SKM-1 (cell line): ENCODE measurements at regions not wholly inside any gene's neighbourhood (a gene's known extent, or its start where the extent isn't known, plus 50 kb on each side); places are given as distances from the start of the nearest gene placed in this dataset.
"Not testable (repeated sequence)": the region's sequence is repeated elsewhere in the genome, so short reads cannot be mapped to it uniquely, and the experiment has no call there.

Experiments used
- DNase-seq: peaks from one replicate; lab custom pipeline; 2025; ENCODE audit not compliant: unreplicated experiment; lab: John Stamatoyannopoulos, UW

DNA sequence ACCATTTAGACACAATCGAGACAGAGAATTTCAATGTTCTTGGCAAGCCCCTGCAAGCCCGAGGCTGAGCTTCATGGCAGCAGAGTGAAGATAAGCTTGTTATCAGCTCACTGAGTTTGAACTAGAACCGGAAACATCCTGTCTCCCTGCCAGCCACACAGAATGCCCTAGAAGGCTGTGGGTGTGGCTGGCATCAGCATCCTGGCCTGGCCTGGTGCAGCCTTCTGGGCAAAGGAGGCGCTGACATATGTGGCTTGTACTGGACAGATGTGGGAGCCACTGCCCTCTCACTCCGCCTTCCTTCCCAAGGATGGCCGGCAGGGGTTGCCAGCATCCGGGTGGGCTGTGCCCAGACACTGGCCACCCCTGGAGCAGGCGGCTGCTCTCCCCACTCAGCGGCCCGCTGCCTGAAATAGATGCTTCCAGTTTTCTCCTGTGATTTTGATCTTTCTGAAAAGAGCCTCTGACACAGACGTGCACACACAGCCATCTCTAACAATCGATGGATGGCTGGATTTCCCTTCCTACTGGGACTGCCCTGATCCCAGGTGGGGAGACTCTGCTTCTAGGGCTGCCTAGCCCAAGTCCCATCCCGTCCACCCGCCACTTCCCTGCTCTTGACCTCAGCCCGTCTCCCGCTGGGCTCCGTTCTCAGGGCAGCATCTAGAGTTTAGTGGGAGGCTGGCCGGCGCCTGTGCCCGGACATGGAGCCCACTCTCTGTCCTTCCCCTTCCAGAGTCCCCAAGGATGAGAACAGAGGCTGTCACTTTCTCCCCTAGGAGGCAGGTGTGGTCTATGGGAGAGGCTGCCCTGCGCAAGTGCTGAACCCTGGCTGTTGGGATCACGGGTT is 149.7 kb downstream of the CTTN start:
- no peak for DNase-seq

DNA sequence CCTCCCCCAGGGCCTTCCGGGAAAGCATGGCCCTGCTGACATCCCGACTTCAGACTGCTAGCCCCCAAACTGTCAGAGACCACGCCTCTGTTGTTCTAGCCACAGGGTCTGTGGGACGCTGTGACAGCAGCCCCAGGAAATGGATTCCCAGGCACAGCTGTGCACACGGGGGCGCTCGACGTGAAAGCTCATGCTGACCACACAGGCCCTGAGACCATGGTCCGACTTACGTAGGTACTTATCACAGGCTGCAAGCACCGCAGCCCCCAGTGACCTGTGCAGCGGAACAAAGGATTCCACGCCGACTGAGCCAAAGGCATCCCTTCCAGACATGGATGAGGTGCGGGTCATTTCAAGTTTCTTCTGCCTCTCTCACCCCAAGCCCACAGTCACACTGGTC is 150.6 kb downstream of the CTTN start:
- DNase-seq: no peak

DNA sequence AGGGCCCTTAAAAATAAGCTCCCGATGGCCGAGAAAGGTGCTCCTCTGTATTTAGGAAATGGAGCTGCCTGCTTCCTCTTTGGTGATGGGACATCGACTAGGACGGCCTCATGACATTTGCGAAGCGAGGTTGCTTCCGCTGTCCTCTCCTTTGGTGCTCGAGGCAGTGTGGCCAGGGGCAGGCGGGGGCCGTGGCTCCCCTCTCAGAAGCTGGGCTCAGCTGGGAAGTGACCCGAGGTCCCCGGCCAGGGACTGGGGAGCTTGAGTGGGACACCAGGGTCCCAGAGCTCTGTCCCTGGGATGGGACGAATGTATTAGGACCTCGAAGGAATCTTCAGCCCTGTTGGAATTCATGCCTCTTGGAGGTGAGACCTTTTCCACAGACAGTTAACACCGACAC is 151.1 kb downstream of the CTTN start:
- DNase-seq: no peak

DNA sequence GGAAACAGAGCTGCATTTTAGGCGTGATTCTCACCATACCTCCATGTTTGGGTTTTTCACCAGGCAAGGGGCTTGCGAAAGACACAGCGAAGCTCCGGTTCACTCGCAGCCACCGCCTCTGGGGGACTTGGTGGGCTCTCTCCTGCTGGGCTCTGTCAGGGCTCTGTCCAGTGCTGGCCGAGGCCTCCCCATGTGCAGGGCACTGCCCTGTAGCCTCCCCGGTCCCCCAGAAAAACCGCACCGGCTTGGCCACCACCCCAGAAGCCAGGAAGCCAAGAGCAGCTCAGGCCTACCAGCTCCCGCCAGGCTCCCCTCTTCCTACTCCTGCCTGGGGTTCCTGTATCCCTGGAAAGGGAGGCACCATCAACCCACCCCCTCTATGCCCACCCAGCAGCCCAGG is 151.5 kb downstream of the CTTN start:
- no peak for DNase-seq

DNA sequence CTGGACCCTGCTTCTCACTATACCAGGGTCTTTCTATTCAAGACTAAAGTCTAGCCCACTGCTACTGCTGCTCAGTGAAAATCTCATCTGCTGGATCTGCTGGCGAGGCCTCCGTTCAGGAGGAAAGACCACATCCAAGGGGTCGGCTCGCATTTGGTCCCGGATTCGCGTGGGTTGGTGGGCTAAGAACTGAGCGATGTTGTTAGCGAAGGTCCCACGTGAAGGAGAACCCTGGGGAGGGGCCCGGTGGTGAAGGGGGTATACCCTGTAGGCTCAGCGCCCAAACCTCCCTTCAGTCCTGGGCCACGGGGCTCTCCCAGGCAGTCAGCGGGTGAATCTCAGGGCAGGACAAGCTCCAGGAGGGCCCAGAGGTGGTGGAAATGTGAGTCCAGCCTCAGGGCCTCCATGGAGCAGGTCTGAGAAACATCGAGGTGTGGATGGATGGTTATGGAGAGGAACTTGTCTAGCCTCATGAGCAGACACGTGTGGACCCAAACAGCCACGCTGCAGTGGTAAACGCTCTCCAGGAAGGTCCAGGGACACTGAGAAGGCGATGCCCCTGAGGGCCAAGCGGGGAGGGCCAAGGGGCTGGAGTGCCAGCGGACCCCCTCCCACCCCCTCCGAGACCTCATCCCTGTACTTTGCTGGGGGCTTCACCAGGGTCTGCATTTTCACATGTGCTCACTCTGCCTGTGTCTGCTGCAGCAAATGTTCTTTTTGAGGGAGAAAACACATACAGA is 152.3 kb downstream of the CTTN start:
- no peak for DNase-seq

DNA sequence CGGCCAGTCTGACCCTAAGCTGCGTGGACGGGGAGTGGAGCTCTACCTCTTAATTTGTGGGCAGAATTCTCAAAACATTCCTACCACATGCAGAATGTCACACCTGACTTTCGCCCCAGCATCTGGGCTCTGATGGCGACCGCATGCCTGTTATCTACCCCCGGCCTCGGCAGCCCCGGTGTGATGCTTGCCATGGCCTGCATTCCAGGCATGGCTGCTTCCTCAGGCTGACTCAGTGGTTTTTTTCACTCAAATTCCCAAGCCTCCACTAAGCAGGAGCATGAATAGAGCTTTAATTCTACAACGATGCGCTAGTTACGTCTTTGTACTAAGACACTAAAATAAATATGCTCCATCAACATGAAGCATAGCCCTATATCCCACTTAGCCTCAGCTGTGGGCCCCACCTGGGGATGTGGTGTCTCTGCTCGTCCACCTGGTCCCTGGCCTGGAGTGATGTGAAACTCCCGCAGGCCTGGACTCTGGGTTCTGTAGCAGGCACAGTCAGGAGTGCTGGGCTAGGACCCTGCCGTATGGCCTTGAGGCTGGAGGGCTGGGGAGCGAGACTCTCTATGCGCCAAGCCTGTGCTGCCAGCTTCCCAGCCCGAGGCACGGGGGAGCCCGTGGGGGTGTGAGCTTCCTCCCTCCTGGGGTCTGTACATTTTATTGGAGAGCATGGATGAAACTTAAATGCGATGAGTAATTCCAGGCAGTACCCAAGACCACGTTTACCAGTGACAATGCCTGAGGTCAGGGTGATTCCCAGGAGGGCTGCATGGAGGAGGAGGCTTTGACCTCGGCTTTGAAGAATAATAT is 153.2 kb downstream of the CTTN start:
- DNase-seq: no peak

DNA sequence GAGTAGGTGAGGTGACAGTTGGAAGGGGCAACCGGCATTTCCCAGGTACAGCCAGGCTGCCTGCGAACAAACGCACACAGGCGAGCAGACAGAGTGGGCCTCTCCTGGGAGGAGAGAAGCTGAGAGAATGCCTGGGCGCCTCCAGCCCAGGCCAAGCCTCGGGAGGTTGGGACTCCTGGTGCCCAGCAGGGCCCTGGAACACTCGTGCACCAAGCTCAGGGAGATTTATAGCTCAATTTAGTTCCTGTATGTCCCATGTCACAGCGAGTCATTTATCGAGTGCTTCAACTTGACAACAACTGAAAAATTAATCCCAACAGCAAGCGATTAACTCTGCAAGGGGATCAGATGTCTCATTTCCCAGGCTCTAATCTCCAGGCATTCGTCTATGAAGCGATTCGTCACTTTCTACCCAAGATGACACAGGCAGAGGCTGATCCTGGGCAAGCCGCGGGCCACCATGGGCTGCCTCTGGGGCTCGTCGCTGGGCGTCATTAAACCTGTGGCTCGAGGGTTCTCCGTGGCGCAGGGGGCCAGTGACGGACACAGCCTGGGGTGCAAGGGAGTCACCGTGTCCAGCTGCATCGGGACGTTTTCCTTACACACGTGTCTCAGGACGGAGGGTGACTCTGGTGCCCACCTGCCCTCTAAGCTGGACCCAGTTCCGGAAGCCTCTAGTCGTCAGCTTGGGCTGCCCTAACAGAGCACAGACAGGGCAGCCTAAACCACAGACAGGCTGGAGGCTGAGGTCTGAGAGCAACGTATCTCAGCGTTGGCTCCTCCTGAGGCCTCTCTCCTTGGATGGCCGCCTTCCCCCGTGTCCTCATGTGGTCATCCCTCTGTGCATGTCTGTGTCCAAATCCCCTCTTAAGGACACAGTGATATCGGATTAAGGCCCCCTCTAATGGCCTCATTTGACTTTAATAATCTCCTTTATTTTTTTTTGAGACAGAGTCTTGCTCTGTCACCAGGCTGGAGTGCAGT is 154.1 kb downstream of the CTTN start:
- no peak for DNase-seq

DNA sequence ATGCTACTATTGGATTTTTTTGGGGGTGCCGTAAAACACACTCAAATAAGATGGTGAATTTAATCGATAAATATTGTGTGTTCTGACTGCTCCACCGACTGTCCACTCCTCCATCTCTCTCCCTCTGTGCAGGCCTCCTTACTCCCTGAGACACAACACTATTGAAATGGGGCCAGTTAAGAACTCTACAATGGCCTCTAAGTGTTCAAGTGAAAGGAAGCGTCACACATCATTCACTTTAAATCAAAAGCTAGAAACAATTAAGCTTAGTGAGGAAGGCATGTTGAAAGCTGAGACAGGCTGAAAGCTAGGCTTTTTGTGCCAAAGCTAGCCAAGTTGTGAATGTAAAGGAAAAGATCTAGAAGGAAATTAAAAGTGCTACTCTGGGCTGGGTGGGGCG is 156.7 kb downstream of the CTTN start:
- DNase-seq: no peak

DNA sequence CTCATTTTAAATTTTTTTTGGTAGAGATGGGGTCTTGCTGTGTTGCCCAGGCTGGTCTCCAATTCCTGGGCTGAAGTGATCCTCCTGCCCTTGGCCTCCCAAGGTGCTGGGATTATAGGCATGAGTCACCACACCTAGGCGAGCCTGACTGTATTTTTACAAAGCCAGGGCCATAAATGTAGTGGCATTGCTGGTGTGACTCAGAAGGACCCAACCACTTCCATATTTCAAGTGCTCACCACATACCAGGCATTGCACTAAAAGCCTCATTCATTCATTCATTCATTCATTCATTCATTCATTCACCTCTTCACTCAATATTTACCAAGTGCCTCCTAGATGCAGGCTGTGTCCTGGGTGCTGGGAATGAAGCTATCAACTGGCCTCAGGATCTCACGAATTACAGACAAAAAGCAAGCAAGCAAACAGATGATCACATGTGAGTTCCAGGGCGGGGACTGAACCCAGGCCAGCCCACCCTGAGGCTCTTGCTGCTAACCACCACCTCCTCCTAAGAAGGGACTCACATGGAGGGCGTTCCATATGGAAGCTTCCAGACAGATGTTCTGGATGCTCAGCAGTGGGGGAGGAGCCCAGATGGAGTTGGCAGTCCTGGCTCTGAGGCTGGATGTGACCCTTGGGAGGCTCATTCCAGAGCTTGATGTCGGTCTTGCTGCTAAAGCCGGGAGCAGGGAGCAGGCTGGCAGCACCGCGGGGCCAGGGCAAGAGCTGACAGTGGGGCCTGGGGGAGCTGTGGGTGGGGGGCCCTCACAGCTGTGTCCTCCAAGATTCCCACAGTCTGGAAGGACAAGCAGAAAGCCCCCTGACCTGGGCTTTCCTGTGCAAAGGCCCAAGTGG is 158.8 kb downstream of the CTTN start:
- no peak for DNase-seq

DNA sequence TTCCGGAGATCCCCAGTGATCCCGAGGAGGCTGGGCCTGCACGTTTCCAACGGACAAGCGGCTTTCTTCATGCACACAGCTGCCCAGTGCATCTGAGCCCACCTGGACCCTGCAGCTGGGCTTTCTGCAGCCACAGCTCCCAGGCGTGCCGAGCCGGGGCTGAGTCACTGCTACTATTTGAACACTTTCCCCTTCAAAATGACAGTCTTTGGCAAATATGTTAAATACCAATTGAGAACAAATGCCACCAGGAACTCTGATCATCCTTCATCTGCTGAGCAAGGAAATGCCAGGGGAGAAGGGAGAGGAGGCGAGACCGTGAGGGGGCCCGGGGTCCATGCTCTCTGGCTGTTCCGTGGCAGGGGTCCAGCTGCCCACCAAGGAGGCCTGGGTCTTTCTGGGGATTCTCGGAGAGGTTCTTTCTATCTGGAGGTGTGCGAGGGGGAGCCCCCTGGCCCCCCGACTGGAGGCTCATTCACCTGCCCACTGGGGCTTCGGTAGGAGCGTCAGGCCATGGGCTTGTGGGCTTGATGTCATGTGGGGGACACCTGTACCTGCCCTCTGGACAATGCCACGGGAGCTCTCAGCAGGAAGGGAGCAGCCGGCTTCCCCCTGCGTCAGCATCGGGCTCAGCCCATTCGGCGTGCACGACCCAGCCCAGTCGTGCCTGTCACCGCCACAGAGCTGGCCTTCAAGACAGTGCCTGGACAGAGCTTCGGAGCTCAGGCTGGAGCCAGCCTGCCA is 159.6 kb downstream of the CTTN start:
- DNase-seq: no peak

DNA sequence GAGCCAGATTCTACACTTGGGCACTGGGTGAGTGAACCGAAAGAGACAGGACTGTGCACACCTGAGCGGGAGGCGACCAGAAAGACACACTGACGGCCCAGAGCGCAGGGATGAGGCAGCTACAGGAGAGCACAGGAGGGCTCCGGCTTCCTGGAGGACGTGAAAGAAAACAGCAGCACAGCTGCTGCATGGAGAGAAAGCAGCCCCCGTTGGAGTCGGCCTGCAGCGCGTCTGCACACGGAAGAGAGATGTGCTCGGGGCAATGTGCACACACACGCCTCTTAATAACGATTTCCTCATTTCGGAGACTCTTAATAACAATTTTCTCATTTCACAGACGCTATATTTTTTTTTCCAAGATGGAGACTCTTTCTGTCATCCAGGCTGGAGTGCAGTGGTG is 160.4 kb downstream of the CTTN start:
- no peak for DNase-seq

DNA sequence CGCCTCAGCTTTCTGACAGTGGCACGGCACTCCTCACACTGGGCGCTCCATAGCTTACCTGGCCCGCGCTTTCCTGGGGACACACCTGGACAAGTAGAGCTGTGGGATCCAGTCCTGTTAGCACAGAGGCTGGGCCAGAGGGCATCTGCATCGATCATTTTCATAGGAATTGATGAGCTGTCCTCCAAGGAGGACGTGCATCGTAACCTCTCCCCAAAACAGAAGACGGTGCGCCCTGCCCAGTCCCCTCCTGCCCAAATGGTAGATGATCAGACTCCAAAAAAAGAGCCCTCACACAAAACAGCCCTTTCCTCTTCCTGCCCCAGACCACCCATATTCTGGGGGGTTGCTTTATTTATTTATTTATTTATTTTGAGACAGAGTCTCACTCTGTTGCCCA is 161.2 kb downstream of the CTTN start:
- no peak for DNase-seq

DNA sequence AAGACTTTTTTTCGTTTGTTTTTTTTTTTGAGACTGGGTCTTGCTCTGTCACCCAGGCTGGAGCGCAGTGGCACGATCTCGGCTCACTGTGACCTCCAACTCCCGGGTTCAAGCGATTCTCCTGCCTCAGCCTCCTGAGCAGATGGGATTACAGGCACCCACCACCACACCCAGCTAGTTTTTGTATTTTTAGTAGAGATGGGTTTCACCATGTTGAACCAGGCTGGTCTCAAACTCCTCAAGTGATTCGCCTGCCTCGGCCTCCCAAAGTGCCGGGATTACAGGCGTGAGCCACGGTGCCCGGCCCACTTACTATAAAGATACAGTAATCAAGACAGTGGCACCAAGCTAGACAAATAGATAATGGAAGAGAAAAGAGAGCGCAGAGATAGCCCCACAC is 162.3 kb downstream of the CTTN start:
- DNase-seq: not testable (repeated sequence)

DNA sequence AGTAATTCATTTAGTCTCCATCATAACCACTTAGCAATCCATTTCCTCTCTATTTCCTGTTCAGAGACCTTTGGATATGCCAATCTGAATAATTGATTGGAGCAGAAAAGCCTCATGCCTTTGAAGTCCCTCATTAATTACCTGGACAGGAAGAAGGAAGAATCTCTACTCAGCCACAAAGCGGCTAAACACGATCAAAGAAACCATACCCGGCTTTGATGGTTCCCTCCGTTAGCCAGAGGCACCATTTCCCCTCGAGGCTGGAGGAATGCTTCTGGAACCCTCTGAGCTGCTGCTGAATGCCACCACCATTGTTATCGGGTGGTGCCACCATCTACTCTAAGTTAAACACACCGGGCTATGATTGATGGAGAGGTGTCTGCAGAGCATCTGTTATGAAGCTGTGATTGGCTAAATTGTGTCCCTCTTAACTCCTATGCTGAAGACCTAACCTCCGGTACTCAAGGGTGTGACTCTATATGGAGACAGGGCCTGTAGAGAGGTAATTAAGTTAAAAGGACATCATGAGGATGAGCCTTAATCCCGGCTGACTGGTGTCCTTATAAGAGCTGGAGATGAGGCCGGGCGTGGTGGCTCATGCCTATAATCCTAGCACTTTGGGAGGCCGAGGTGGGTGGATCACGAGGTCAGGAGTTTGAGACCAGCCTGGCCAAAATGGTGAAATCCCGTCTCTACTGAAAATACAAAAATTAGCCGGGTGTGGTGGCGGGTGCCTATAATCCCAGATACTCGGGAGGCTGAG is 168.6 kb downstream of the CTTN start:
- DNase-seq: no peak

DNA sequence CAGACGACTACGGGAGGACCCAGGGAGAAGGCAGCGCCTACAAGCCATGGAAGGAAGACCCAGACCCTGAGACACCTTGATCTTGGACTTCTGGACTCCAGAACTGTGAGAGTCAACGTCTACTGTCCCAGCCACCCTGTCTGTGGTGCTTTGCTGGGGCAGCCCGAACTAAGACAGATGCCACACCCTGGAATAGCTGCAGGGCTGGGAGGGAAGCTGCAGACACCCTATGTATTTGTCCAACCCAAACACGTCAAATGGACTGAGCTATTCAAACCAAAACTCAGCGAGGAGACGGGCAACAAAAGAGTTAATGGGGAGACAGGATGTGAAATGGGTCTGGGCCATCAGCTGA is 169.3 kb downstream of the CTTN start:
- DNase-seq: no peak

DNA sequence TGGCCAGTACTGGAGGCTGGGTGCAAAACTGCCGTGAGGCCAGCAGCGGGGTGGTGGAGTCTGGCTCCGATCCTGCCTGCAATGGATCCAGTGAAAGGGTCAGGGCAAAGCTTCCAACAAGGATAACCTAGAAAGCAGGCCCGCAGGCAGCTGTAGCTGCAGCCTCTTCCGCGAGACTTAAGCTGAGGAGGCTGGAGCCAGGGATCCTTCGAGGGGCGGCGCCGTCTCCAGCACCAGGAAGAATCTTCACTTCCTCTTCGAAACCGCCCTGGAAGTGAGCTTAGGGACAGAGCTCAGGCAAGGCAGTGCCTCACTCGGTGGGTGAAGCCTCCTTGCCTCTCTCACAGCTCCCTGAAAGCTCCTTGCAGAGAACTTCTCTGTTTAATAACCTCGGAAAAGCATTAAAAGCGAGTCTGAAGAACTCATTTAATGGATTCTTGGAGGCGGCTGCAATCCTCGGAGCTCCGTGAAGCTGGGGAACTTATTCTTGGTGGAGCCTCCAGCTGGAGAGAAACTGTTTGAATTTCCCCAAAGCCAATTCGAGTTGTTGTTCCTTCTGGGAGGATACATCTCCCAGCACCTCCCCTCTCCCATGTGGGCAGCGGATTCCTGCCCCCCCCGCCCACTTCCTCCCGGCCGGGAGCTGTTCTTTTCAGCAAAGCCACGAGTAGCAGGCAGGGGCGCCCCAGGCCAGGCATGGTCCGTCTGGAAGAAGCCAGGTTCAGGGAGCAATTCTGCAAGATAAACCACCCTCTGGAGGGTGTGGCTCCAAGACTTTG is 169.9 kb downstream of the CTTN start:
- no peak for DNase-seq

DNA sequence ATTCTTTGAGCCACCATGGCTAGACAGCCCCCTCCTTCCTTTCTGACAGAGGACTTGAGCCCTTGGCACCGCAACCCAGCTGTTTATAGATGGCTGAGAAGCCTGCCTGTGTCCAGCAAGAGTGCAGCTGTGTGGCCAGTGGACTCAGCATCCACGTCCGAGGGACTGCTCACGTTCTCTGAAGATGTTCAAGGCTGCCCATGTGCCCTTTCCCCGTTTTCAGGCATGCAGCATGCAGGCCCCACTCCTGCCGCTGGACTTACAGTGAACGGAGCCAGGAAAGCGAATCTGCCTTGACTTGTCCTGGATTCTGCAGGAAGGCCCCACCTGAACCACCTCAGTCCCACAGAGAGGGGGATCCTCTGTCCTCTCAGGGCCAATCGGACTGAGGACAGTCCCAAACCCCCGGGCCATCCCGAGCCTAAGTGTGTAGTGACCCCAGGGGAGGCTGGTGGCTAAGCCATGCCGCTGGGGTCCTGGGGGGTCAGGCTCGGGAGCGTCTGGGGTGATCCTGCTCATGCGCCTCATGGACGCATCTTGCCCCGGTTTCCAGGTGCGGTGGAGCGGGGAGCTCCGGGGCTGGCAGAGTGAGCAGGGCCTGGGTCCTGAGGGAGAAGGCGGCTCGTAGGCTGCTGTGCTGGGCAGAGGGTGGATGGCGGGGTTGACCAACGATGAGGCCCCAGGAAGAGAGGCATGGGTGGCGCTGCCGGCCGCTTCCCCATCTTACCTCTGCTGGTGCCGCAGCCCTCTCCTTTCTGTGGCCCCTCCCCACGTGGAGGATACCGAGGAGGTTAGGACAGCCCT is 170.7 kb downstream of the CTTN start:
- no peak for DNase-seq
